Effector CD8-positive, alpha-beta T cell (primary cell): ENCODE measurements at regions not wholly inside any gene's neighbourhood (a gene's known extent, or its start where the extent isn't known, plus 50 kb on each side); places are given as distances from the start of the nearest gene placed in this dataset.

ENCODE experiments used
- DNase-seq: peaks from one replicate; lab custom pipeline; 2025; lab: John Stamatoyannopoulos, UW

GRCh38 chr18:73235921-73236320, 368.1 kb upstream of the NETO1 start:
- DNase-seq: no peak

GRCh38 chr18:73235491-73235890, 367.7 kb upstream of the NETO1 start:
- no peak for DNase-seq

- no peak for DNase-seq
Measured at GRCh38 chr18:73232933-73233332, 365.1 kb upstream of the NETO1 start.

- no peak for DNase-seq
Measured at GRCh38 chr18:73220663-73221062, 352.9 kb upstream of the NETO1 start.

GRCh38 chr18:73218293-73218692, 350.5 kb upstream of the NETO1 start:
- DNase-seq: no peak

GRCh38 chr18:73214970-73215369, 347.2 kb upstream of the NETO1 start:
- DNase-seq: no peak

- no peak for DNase-seq
Measured at GRCh38 chr18:73212442-73212841, 344.7 kb upstream of the NETO1 start.

GRCh38 chr18:73201940-73202339, 334.2 kb upstream of the NETO1 start:
- no peak for DNase-seq

- DNase-seq: no peak
Measured at GRCh38 chr18:73199151-73199550, 331.4 kb upstream of the NETO1 start.

GRCh38 chr18:73189718-73190117, 321.9 kb upstream of the NETO1 start:
- DNase-seq: no peak

- no peak for DNase-seq
Measured at GRCh38 chr18:73168236-73168635, 300.4 kb upstream of the NETO1 start.

GRCh38 chr18:73164430-73164829, 296.6 kb upstream of the NETO1 start:
- DNase-seq: no peak

- no peak for DNase-seq
Measured at GRCh38 chr18:73163236-73163635, 295.4 kb upstream of the NETO1 start.

- DNase-seq: no peak
Measured at GRCh38 chr18:73156117-73156516, 288.3 kb upstream of the NETO1 start.

- no peak for DNase-seq
Measured at GRCh38 chr18:73153271-73153670, 285.5 kb upstream of the NETO1 start.

GRCh38 chr18:73151086-73151485, 283.3 kb upstream of the NETO1 start:
- DNase-seq: no peak

- no peak for DNase-seq
Measured at GRCh38 chr18:73150199-73150598, 282.4 kb upstream of the NETO1 start.

- DNase-seq: no peak
Measured at GRCh38 chr18:73147590-73147989, 279.8 kb upstream of the NETO1 start.

GRCh38 chr18:73144030-73144429, 276.2 kb upstream of the NETO1 start:
- no peak for DNase-seq

- DNase-seq: no peak
Measured at GRCh38 chr18:73136134-73136533, 268.3 kb upstream of the NETO1 start.

GRCh38 chr18:73124175-73124574, 256.4 kb upstream of the NETO1 start:
- DNase-seq: no peak

- DNase-seq: no peak
Measured at GRCh38 chr18:73121207-73121606, 253.4 kb upstream of the NETO1 start.

GRCh38 chr18:73120626-73121025, 252.8 kb upstream of the NETO1 start:
- no peak for DNase-seq

GRCh38 chr18:73119574-73119973, 251.8 kb upstream of the NETO1 start:
- no peak for DNase-seq
